SH-SY5Y (cell line): ENCODE measurements at regions not wholly inside any gene's neighbourhood (a gene's known extent, or its start where the extent isn't known, plus 50 kb on each side); places are given as distances from the start of the nearest gene placed in this dataset.

Source experiments
- GATA2 ChIP-seq: IDR thresholded peaks from 2 replicates; pipeline ENCODE4 v1.6.1; 2011; ENCODE audit warnings: mild to moderate bottlenecking, low read depth, low read length
- GATA3 ChIP-seq: IDR thresholded peaks from 2 replicates; pipeline ENCODE4 v1.6.1; 2011; ENCODE audit warnings: low read depth, mild to moderate bottlenecking, low read length, moderate library complexity

GRCh38 chr2:129479892-129480291 is 499.6 kb upstream of the RAB6C start:
- no peak for TF ChIP-seq GATA2
- TF ChIP-seq GATA3, result no peak
